Fibroblast of peridontal ligament (primary cell): ENCODE measurements at regions not wholly inside any gene's neighbourhood (a gene's known extent, or its start where the extent isn't known, plus 50 kb on each side); places are given as distances from the start of the nearest gene placed in this dataset.

ENCODE experiments used
- DNase-seq: peaks from one replicate; pipeline ENCODE4 v3.0.0-alpha.2; 2010; ENCODE audit errors: extremely low read depth

DNA sequence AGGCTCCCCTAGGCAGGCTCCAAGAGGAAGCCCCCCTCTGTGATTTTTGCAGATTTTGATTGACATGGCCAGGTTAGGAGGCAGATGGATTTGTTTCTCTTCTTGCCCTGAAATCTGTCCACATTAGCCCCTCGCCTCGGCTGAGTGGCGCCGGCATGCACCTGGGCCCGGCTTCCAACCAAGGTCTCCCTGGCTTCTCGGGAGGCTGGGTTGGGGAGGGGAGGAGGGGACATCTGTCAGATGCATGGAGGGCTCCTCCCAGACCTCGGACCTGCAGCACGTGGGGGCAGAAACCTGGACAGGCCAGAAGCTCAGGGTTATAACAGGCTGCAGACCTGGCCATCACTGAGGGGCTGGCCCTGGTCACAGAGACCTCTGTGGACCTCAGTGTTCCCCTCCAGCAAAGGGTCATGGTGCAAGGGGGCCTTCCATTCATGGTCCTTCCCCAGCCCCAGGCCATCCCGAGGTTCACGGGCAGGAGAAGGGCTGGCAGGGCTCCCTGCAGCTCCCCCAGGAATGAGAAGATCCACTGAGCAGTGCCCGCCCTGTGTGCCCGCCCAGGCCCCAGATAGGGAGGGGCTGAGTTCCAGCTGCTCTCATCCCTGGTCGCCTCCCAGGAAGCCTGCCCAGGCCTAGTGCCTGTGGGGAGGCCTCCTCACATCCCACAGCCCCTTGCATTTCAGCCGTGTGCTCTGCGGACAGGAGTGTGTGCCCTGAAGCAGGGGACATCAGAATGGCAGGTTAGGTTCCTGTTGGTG, 747.8 kb downstream of the BRD1 start:
- no peak for DNase-seq

DNA sequence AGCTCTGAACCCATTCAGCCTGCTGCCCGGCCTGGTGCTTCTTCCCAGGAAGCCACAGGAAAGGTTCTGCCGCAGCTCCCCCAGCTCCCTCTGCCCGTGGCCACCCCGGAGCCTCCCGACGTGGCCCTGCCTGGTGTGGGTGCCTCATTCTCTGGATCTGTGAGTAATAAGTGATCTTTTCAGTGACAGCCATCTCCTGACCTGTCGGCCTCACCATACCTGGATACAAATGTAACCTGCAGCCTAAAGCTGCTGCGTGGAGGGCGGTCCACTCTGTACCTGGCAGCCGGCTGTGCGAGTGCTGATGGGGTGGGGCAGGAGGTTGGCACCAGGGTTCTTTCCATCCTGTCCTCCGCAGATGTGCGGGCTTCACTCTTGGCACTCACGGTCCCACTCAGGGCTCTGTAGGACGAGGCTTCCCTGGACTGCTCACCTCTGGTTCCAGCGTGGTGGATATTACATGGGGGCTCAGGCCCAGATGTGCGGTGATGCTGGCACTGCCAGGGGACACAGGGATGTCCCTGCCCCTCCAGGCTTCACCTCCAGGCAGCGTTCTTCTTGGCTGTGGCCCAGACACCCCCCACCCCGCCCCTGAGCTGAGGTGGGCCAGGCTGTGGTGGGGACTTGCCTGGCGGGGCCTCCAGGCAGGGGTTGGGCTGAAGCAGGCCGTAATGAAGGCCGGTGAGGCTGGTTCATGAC, 748.5 kb downstream of the BRD1 start:
- no peak for DNase-seq

GRCh38 chr22:49078076-49078710, 749.5 kb downstream of the BRD1 start:
- DNase-seq: no peak

DNA sequence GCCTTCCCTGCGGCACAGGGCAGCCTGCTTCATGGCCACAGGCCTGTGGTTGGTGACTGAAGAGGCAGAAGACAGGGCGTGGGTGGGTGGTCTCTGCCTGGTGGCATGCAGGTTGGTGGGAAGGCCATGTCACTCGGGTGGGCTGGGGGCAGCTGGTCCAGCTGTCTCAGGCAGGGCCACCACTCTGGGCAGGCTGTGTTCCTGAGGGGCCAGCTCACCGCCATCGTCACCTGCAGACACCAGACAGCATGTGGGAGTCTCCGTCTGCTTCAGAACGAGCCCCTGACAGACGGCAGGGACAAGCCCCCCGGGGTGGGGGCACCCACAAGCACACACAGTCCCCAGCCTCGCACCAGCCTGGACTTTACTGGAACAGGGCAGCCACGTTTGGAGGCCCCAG, 750.1 kb downstream of the BRD1 start:
- DNase-seq: no peak

DNA sequence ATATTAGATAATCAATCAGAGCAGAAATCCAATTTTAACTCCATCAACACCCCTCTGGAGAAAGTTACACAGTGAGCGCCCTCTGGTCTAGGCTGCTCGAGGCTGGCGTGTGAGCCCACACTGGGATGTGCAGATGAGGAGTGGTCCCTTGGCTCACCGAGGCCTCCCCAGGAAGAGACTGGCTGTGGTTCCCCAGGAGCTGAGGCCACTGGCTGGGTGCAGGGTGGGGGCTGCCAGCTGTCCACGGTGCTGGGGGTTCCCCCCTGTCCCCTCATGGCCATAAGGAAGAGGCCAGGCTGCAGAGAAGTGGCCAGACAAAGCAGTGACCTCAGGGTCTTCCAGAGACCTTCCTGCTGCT, 750.7 kb downstream of the BRD1 start:
- no peak for DNase-seq

DNA sequence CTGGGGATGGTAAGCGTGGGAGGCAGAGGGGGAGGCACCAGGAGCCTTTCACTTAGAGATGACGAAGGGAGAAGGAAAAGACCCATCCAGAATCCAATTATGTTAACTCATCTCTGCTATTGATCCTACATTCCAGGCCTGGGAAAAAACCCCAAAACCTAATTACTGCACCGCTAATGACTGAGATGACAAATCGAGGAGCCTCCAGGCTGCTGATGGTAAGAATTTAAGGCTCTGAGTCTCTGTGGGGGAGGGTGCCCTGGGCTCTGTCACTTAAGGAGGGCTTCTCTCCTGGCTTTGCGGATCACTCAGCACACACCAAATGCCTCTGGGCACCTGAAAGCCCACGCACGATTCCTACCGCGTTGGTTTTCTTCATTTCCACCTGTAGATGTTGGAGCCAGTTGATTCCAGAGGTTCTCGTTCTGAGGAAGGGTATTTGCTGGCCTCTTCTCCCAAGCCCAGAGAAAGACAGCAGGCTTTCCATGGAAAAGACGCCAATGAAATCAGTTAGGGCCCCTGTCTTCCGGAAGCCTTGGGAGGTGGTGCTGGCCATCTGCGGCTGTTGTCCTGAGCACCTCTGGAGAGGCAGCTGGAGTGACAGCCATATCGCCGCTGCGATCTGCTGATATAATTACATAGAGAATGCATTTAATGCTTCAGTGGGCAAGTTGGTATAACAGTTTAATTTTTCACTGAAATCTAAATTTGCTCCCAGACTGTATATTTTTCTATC, 751.2 kb downstream of the BRD1 start:
- no peak for DNase-seq

DNA sequence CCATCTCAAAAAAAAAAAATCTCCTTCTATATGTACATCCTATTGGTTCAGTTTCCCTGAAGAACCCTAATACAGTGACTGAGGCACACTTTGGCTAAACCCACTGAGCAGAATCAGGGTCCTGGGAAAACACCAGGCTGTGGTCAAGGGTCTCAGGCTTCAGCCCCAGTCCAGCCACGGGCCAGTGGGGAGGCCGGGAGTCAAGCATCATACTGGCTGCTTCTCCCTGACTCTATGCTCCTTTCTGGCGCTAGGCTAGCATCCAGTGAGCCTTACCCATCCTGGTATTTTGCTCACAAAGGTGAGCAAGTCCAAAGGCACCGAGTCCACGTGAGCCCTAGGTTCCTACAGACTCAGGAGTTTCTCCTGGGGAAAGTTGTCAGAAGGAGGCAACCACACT, 752.5 kb downstream of the BRD1 start:
- no peak for DNase-seq

DNA sequence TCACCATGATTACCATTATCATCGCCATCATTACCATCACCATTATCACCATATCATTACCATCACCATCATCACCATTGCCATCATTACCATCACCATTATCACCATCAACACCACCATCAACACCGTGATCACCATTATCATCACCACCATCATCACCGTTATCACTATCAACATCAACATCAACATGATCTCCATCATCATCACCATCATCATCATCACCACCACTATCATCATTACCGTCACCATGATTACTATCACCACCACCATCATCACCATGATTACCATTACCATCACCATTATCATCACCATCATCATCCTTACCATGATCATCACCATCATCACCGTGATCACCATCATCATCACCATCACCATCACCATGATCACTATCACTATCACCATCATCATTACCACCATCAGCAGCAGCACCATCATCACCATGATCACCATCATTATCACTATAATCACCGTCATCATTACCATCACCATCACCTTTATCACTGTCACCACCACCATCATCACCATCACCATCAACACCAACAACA, 753.7 kb downstream of the BRD1 start:
- no peak for DNase-seq

- DNase-seq: no peak
Observed at GRCh38 chr22:49072996-49073645, 754.6 kb downstream of the BRD1 start.

DNA sequence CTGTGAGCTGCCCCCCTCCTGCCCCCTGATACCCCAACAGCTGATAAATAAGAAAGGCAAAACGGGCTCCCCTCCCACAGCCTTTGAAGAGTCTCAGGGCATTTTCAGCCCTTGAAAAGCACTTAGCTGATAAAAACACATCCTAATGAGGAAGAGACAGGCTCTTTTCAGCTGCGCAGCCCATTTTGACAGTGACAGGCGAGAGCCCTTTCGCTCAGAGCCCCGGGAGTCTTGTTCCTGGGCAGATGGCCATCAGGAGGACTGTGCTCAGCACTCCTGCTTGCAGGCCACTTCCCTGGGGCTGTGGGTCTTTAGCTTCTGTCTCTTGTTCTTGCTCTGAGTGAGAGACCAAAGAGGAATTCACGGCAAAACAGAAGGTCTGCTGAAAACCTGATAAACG, 757.2 kb downstream of the BRD1 start:
- no peak for DNase-seq

- no peak for DNase-seq
Observed at GRCh38 chr22:49068861-49069500, 758.7 kb downstream of the BRD1 start.

DNA sequence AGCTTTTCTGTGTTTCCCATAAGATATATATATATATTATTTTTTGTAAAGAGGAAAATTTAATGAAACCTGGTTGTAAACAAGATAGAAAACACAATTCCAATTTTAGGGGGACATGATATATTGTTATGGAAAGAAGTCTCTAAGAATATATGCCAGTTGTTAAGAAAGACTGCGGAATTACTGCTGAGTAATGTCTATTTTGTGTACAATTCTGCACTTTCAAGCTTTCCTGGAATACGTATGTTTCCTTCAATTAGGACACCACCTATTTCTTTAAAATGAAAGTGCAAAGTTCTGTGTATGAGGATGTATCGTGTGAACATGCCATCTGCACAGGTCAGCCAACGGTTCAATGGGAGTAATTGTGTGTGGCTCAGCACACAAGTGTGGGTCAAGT, 760.2 kb downstream of the BRD1 start:
- no peak for DNase-seq

DNA sequence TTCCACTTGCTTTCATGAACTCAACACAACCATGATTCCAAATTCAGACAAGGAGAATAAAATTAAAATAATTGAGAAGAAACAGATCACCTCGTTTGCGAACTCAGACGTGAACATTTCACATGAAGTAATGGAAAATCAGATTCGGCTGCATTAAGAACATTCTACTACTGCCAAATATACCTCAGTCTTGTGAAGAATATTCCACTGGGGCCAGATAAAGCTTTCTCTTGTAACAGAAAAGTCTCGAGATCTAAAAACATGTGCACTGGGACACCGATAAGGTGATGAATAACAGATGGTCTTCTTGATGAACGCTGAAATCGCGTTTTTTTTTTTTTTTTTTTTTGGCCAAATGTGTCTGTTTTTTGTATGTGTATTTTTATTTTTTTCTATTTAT, 761.1 kb downstream of the BRD1 start:
- DNase-seq: no peak

DNA sequence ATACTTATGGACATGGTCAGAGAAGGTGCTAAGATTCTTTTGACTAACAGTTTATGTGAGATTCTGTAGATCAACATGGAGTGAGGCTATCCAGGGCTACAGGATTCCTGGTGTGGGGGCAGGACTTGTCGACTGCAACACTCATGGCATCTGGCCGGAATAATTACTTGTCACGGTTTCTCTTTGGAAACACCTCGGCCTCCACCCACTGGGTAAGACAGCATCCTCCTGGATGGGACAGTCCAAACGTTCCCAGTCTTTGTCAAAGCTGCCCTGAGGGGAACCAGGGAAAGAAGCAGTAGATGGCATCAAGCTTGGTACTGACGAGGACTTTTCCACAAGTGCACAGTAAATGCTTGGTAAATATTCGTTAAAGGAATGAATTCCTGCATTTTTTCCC, 762.8 kb downstream of the BRD1 start:
- no peak for DNase-seq

DNA sequence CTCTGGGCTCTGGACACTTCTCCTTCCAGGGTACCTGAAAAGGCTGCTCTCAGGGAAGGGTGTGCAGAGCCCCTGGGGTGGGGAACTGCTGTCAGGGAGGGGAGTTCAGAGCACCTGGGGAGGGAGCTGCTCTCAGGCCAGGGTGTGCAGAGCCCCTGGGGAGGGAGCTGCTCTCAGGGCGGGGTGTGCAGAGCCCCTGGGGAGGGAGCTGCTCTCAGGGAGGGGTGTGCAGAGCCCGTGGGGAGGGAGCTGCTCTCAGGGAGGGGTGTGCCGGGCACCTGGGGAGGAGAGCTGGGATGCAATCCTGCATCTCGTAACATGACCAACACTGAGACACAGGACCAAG, 764.2 kb downstream of the BRD1 start:
- no peak for DNase-seq

DNA sequence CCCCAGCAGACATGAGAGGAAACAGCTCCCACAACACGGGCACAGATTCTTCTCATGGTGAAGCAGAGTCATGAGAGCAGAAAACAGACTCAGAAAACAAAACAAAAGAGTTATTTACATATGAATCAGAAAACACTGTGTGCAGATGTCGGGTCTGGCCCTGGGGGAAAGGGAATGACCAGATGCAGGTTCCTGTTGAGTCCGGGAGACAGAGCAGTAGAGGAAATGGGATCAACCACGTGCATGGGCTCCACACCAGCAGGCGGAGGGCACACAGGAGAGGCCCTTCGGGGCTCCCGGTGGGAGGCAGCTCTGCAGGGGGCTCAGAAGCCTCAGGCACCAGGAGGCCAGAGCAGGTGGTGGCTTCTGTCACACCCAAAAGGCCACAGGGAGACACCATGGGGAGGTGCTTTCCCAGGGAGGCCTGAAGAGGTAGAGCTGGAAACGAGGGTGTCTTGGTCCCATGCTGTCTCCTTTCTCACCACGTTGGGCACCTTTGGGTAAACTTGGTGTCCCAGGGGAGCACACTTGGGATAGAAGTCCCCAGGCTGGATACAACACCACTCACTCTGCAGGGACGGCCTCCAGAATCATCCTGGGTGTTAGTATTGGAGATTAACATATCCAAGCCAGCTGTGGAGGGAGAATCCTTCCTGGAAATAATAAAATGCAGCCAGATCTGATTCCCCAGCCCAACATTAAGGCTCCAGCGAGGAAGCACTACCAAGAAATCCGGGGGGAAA, 764.7 kb downstream of the BRD1 start:
- DNase-seq: no peak

GRCh38 chr22:49062155-49062801, 765.4 kb downstream of the BRD1 start:
- DNase-seq: no peak

DNA sequence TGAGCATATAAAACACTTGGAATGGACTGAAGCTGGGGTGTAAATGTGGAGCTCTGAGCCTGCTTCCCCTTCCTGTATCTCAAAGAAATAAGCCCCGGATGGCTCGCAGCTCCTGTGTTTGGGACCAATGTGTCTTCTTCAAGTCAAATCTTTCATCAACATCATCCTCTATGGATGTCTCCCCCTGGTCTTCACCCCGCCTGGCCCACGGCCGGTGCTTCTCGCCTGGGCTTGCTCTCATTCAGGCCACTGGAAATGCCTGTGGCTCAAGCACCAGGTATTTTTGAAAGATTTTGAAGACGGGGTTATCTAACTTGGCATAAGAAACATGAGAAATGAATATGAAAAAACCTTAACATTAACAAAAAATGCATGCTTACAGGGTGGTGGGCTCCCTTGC, 769.8 kb downstream of the BRD1 start:
- no peak for DNase-seq

GRCh38 chr22:49056301-49056700, 771.4 kb downstream of the BRD1 start:
- DNase-seq: no peak

- no peak for DNase-seq
Observed at GRCh38 chr22:49055406-49055805, 772.3 kb downstream of the BRD1 start.
